HCT116 (cell line): ENCODE measurements at regions not wholly inside any gene's neighbourhood (a gene's known extent, or its start where the extent isn't known, plus 50 kb on each side); places are given as distances from the start of the nearest gene placed in this dataset.

ENCODE experiments used
- ATAC-seq: fragments of 200-7000 bp; cut with Tn5 transposase; 2 replicates; pipeline ENCODE4 v1.9.1; 2020; ENCODE audit warnings: mild to moderate bottlenecking, moderate library complexity
- BruUV-seq: library from RNA; stranded (reverse); fragments of 400-500 nt; replicated peaks from 2 replicates; lab custom pipeline; 2021; lab: Mats Ljungman, UMichigan
- CTCF ChIA-PET: fragments of 300-600 bp; sonication (Branson Sonifier 250); formaldehyde crosslinking; loops from one replicate; lab custom pipeline; 2021; ENCODE audit warnings: antibody characterized with exemption; lab: Charles Lee
- POLR2A ChIA-PET: fragments of 300-600, 350-600 bp; sonication (Branson Sonifier 250); formaldehyde crosslinking; loops from one replicate; lab custom pipeline; 2021; ENCODE audit warnings: antibody characterized with exemption; lab: Charles Lee
- RAD21 ChIA-PET, 2 experiments: fragments of 300-600 bp; sonication (Branson Sonifier 250); formaldehyde crosslinking; loops; one replicate each; lab custom pipeline; 2023; ENCODE audit warnings: low total read pairs in 2 of 2; ENCODE audit not compliant: uncharacterized antibody in 2 of 2, unreplicated experiment in 2 of 2, low non-redundant PET in 1 of 2; lab: Charles Lee
- DNase-seq: peaks from one replicate; pipeline ENCODE4 v3.0.0-alpha.2; 2010; ENCODE audit warnings: low read depth, low spot score
- H2AFZ ChIP-seq: fragments of 200-600 bp; shearing (Covaris generic), sonication (generic); 2 replicates; pipeline ENCODE4 v1.6.1; 2017; ENCODE audit warnings: low read depth, mixed run types, mixed read lengths, antibody characterized with exemption, low read length; ENCODE audit not compliant: poor library complexity, severe bottlenecking
- H3K27ac ChIP-seq: 2 replicates; pipeline ENCODE4 v1.5.1; 2012; ENCODE audit warnings: low read depth, low read length
- H3K27me3 ChIP-seq: fragments of 200-600 bp; sonication (generic); 2 replicates; pipeline ENCODE4 v1.6.1; 2016; ENCODE audit warnings: mixed run types, low read length, mixed read lengths; ENCODE audit not compliant: insufficient read depth
- H3K36me3 ChIP-seq, 2 experiments: fragments of 200-500 bp in 1 of 2; fragments of 200-600 bp in 1 of 2; sonication (Bioruptor generic) in 1 of 2; sonication (generic) in 1 of 2; 2 replicates each; pipeline versions ENCODE4 v1.5.1 to v1.6.1; 2014 to 2016; ENCODE audit warnings: low read length in 2 of 2, inconsistent platforms in 1 of 2, mixed read lengths in 1 of 2, mixed run types in 1 of 2; ENCODE audit not compliant: insufficient read depth in 2 of 2, control insufficient read depth in 1 of 2
- H3K4me1 ChIP-seq, 2 experiments: fragments of 200-600 bp in 1 of 2; sonication (generic) in 1 of 2; 2 replicates each; pipeline versions ENCODE4 v1.5.1 to v1.6.1; 2012 to 2017; ENCODE audit warnings: low read length in 2 of 2, inconsistent platforms in 1 of 2, mild to moderate bottlenecking in 1 of 2, mixed read lengths in 1 of 2, mixed run types in 1 of 2, moderate library complexity in 1 of 2; ENCODE audit not compliant: insufficient read depth in 2 of 2, control insufficient read depth in 1 of 2
- H3K4me2 ChIP-seq: fragments of 200-600 bp; sonication (generic); 2 replicates; pipeline ENCODE4 v1.6.1; 2017; ENCODE audit warnings: mixed run types, low read length, mixed read lengths
- H3K4me3 ChIP-seq, 2 experiments: fragments of 200-600 bp in 1 of 2; sonication (generic) in 1 of 2; replicated peaks in 1 of 2; 2 replicates each; pipeline ENCODE4 v1.5.1; 2011 to 2016; ENCODE audit warnings: low read length in 2 of 2, control low read depth in 1 of 2, low read depth in 1 of 2, mild to moderate bottlenecking in 1 of 2, mixed read lengths in 1 of 2, mixed run types in 1 of 2
- H3K79me2 ChIP-seq: fragments of 200-600 bp; sonication (generic); 2 replicates; pipeline ENCODE4 v1.6.1; 2017; ENCODE audit warnings: mild to moderate bottlenecking, mixed run types, low read length, moderate library complexity, mixed read lengths; ENCODE audit not compliant: insufficient read depth
- H3K9ac ChIP-seq: fragments of 200-600 bp; sonication (generic); 2 replicates; pipeline ENCODE4 v1.6.1; 2016; ENCODE audit warnings: low read length, mixed read lengths
- H3K9me2 ChIP-seq: fragments of 200-600 bp; sonication (generic), shearing (Covaris generic); 2 replicates; pipeline ENCODE4 v1.6.1; 2017; ENCODE audit warnings: mixed run types, mild to moderate bottlenecking, moderate library complexity; ENCODE audit not compliant: insufficient read depth
- H3K9me3 ChIP-seq, 2 experiments: fragments of 200-500 bp in 1 of 2; fragments of 200-600 bp in 1 of 2; sonication (Bioruptor generic) in 1 of 2; sonication (generic) in 1 of 2; 2 replicates each; pipeline ENCODE4 v1.6.1; 2014 to 2017; ENCODE audit warnings: low read length in 2 of 2, mixed read lengths in 2 of 2, inconsistent platforms in 1 of 2, low read depth in 1 of 2, mild to moderate bottlenecking in 1 of 2, mixed run types in 1 of 2, moderate library complexity in 1 of 2; ENCODE audit not compliant: control insufficient read depth in 1 of 2, insufficient read depth in 1 of 2
- H4K20me1 ChIP-seq: fragments of 200-600 bp; sonication (generic), shearing (Covaris generic); 2 replicates; pipeline ENCODE4 v1.6.1; 2017; ENCODE audit warnings: mixed run types, mild to moderate bottlenecking, moderate library complexity; ENCODE audit not compliant: insufficient read depth
- CTCF ChIP-seq, 3 experiments: fragments of 200-600 bp in 1 of 3; sonication (generic) in 1 of 3; IDR thresholded peaks in 2 of 3; conservative IDR thresholded peaks in 1 of 3; 2 replicates each; pipeline ENCODE4 v1.5.1; 2012 to 2017; ENCODE audit warnings: low read depth in 2 of 3, low read length in 2 of 3, antibody characterized with exemption in 1 of 3, borderline replicate concordance in 1 of 3, control low read depth in 1 of 3, mild to moderate bottlenecking in 1 of 3, mixed read lengths in 1 of 3, mixed run types in 1 of 3, moderate library complexity in 1 of 3; ENCODE audit not compliant: insufficient read depth in 1 of 3
- EGR1 ChIP-seq: IDR thresholded peaks from 2 replicates; pipeline ENCODE4 v1.6.1; 2012; ENCODE audit warnings: low read depth
- REST ChIP-seq: IDR thresholded peaks from 2 replicates; pipeline ENCODE4 v1.6.1; 2012; ENCODE audit warnings: low read depth
- ZBTB33 ChIP-seq: IDR thresholded peaks from 2 replicates; pipeline ENCODE4 v1.6.1; 2011; ENCODE audit warnings: mild to moderate bottlenecking, low read length, moderate library complexity; ENCODE audit not compliant: insufficient replicate concordance; ENCODE audit errors: extremely low read depth
- intact Hi-C: fragments of 100-400 bp; cut with micrococcal nuclease; formaldehyde crosslinking; loops from 2 replicates; pipeline ENCODE4 v1.10.0; 2022

DNA sequence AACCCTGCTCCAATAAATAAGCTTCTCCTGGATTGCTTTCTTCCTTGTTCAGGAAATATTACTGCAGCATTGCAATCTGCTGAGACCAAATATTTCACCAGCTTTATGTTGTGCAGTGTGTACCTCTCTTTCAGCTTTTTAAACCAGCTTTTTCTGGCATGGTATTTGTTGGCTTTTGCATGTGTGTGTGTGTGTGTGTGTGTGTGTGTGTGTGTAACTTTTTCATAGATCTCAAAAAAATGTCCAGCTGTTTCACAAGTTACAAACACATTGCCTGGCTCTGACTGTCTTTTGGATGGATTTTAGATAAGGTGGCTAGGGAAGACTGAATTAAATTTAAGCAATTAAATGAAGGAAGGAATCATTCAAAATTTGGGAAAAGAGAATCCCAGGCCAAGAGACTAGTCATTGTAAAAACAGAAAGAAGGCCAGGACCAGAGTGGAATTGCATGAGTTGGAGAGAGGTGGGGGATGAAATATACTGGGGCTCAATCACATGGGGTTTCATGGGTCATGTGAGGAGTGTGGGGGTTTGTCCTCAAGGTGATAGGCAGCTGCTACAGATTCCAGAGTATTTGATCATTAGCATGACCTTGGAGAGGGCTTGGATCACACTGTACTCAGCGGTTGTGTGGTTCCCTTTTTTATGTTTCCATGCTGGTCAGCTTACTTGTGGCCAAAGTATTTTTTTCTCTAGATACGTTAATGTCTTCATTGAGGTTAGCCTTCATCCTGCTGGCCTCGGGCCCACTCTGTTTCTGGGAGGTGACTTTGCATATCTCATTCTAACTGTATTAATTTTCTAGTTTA lies 357.7 kb upstream of the BOD1L1 start:
- Histone ChIP-seq H3K4me1 (no peaks in the 10 kb centered on the region), H3K9me3 (peaks cover 3 to 13% of the 10 kb centered on the region in 2 experiments; a peak in 2 of 4 replicates), H3K9me2 (no peaks in the 10 kb centered on the region), H4K20me1 (no peaks in the 10 kb centered on the region), H3K4me2 (no peak overlapping the region), H3K27ac (no peak overlapping the region), H2AFZ (no peak overlapping the region)
- ATAC-seq (no peak), DNase-seq (no peak)
- RAD21 ChIA-PET = no interaction called here
- TF ChIP-seq ZBTB33 (no peak), EGR1 (no peak), CTCF (IDR thresholded peaks at IDR 0.05 in 2 of 3, conservative IDR thresholded peaks at IDR 0.05 in 1 of 3; ENCODE audit: borderline replicate concordance in 1 of 3, insufficient read depth in 1 of 3, low read depth in 2 of 3, low read length in 2 of 3) (no peak), REST (no peak)
- TF ChIP-seq, all 23 proteins: peak for 0
- POLR2A ChIA-PET = no interaction called here
- Histone ChIP-seq H3K9ac (no peak overlapping the region), H3K27me3 (no peaks in the 10 kb centered on the region), H3K79me2 (no peaks in the 10 kb centered on the region), H3K4me3 (no peak overlapping the region), H3K36me3 (no peaks in the 10 kb centered on the region)
- CTCF ChIA-PET = no interaction called here
- BruUV-seq = no TSS peak
- intact Hi-C loops = no loop called here
